Tongue (tissue), 1 donor: ENCODE measurements at regions not wholly inside any gene's neighbourhood (a gene's known extent, or its start where the extent isn't known, plus 50 kb on each side); places are given as distances from the start of the nearest gene placed in this dataset.
A peak's percentile ranks its signal among the peaks of the same experiment; 100 is the strongest.

Experiments
- DNase-seq: peaks from one replicate; pipeline ENCODE4 v3.0.0-alpha.2; 2015

- DNase-seq = no peak
Observed at GRCh38 chr3:23644099-23644498, 161.7 kb upstream of the UBE2E1 start.

DNA sequence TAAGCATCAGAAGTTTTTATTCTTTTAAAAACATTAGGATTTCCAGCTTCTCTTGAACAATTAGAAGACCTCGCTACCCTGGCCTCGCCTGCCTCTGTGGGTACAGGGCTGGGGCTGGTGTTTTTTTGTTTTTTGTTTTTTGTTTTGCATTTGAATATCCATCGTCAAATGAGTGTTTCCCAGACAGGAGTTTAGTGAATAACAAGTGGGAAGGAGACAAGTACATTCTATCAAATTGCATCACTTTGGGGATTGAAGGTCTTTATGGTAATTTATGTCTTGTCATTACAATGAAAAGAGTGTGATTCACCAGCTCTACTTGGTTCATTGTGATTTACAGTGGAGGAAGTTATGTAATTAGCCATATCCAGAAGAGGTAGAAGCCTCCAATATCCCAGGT lies 161.1 kb upstream of the UBE2E1 start:
- DNase-seq = no peak

DNA sequence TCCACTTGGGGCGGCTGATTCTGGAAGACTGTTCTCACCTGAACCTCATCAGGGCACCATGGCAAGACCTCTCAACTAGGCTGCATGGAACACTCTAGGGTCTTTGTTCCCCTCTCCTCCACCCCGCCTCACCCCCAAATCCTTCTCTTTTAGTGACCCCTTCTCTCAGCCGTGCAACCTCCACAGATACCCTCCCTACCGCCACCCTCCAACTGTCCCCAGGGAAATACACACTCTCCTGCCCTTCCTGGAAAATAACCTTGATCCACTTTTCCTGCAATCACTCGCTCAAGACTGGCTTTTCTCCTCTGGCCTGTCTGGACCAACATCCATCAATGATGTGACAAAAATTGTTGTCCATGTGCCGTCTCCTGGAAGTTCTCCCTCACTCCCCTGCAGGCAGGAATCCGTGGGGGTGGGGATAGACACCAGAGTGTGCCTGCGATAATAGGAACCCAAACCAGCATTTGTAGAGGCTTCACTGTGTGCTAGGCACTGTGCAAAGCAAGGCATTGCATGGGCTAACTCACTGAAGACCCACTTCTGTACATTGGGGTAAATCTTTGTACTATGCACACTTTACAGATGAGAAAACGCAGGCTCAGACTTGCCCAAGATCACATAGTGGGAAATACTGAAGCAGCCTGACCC lies 160.1 kb upstream of the UBE2E1 start:
- DNase-seq = no peak

DNA sequence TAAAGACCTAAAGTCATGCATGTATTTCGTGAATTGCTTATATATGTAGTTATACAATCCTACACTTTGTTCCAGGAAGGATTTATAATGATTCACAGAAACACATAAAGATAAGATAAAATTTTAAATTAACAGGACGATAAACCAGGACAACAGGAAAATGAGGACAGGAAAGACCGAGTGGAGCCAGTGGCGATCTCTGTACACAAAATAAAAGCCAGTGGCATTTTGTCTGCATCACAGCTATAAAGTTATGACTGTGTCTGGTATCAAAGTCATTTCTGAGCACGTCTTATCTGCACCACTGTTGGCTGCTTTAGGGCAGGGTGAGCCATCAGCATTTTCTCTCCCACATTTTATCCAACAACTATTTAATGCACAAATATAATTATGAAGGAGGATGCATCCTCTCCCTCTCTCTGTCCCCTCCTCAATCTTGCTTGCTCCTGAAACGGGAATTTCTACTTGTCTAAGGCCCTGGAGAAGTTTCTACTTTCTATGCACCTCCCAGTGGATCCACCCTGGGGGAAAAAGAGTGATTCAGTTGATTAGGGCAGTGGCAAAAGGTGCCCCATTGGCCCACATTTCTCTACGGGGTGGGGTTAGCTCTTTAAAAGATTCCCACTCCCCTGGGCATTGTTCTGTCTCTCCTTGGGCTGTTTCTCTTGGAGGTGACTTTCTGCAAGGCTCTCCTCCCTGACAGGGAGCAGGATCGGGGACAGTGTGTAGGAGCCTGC lies 159.4 kb upstream of the UBE2E1 start:
- no peak for DNase-seq

DNA sequence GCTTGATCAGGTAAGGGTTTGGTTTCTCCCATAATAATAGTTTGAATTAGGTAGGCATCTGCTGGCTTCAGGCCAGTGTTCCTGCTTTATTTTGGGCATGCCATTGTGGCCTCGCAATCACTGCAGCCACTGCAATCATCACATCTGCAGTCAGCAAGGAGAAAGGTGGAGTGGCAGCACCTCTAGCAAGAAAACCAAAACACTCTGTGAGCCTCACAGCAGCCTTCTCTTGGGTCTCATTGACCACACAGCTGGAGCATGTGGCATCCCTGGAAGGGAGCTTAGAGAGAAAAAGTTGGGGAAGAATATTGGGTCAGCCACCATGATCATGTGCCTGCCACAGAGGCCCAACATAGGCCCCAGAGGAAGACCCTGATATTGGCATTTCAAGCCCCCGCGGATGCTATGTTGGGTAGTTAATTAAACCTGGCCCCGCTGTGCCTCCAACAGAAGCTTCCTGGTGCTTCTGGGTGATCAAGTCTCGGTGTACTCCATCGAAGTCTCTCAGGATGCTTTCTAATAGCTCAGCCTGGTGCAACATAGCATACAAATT lies 158.0 kb upstream of the UBE2E1 start:
- no peak for DNase-seq

DNA sequence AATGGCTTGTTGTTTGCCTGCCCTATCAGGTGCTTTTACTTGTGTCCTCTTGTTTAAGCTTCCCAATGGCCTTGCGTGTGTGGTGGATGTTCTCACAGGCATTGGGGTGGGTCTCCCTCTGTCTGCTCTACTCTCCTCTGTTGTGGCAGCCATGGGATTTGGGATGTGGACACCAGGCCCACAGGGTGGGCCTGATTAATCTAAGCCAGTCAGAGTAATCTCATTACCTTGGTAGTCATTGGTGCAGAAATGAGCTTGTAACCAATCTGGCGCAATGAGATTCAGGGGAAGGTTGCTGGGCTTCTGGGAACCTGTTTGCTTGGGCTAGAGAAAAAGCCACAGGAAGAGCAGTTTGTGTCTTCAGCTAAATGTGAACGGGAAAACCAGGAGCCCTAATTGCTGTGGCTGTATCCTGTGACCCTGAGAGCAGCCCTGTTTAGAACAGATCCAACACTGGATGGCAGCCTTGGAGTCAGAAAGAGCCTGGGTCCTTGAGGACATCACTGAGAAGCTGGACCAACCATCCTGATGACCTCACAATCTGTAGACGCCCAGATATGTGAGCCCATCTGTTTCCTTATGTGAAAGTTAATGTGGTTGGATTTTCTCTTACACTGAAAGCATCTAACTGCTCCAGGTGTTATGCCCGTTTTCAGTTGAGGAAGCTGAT lies 157.3 kb upstream of the UBE2E1 start:
- no peak for DNase-seq

DNA sequence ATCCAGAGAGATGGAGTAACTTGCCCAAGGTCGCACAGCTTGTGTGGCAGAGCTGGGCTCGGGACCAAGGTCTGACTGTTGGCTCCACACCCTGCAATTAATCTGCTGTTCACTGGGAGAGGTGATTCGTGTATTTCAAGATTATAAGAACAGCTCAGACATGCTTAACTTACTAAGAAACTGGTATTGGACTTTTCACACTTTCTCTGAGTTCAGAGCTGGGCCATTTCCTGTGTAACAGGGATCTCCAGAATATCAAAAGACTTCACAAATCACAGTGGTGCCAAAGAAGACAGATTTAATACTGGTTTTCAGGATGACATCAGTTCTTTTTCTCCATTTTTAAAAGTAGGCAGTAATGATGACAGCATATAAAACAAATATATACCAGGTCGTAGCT lies 156.8 kb upstream of the UBE2E1 start:
- DNase-seq = no peak

- DNase-seq = no peak
Observed at GRCh38 chr3:23649448-23649847, 156.3 kb upstream of the UBE2E1 start.

DNA sequence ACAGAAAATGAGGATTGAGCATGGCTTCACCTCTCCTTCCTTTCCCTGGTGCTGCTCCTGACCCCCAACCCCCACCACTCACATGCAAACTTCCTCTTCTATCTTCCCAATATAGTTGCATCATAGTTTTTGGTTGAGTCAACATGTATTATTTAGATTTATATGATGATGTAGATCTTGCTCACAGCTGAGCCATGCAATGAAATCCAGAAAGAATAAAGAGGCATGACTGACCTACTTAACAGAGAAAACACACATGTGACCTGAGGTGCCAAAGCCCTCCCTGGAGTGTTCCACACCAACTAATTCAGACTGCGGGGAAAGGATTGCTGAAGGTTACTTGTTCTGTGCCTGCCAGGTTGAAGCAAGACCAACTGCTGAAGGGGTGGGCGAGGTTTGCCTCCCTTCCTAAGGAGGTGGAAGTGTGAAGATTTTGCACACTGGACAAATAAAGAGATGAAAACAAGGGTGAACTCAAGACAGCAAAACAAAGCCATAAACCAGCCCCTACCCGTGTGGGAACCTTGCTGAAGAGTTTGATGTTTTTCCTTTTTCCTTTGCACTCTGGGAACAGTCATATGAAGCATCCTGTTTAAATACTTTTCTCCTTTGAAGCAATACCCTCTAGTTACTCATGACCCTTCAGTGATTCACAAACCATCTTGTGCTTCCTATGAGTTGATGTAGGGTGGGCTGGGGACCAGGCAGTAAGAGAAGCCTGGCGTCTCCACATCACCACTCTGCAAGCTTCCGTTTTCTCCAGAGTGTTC lies 155.2 kb upstream of the UBE2E1 start:
- no peak for DNase-seq

GRCh38 chr3:23653647-23654525 lies 151.9 kb upstream of the UBE2E1 start:
- no peak for DNase-seq

GRCh38 chr3:23654571-23654970 lies 151.2 kb upstream of the UBE2E1 start:
- DNase-seq = no peak

DNA sequence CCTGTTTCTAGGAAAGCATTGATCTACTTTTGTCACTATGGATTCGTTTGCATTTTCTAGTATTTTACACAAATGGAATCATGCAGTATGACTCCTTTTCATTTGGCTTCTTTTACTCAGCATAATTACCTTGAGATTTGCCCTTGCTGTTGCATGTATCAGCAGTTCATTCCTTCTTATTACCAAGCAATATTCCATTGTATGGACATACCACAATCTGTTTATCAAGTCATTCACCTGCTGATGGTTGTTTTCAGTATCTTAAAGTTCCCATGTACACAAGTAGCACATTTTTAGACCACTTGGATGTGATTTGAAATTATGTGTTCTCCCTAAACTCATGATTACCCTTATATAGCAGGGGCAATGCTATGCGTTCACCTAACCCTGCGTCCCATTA lies 150.0 kb upstream of the UBE2E1 start:
- no peak for DNase-seq

- no peak for DNase-seq
Observed at GRCh38 chr3:23656199-23656598, 149.6 kb upstream of the UBE2E1 start.

DNA sequence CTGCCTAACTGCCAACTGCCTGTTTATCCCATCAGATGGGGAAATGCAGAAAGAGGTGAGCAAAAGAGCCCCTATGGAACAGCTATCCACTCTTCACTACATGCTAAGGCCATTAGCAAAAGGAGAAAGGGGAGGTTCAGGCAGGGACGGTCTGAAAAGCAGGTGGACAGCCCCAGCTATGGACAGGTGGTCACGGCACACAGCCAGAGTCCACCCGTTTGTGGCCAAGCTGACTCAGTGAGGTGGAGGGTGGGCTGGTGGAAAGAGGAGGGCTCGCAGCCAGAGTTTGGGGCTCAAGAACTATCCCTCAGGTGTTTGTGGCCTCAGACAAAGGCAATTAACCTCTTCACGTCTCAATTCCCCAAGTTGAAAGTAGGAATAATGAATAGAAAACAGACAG lies 148.9 kb upstream of the UBE2E1 start:
- no peak for DNase-seq

DNA sequence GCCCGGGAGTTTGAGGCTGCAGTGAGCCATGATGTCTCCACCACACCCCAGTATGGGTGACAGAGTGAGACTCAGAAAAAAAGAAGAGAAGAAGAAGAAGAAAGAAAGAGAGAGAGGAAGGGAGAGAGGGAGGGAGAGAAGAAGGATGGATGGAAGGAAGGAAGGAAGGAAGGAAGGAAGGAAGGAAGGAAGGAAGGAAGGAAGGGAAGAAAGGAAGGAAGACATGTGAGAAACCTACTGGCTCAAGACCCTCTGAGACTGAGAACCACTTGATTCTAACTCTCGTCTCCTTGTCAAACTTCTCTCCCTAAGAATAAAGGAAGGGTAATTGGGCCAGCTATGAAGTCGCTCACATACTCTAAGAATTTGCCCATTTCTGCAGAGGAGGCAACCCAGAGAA lies 148.1 kb upstream of the UBE2E1 start:
- no peak for DNase-seq

DNA sequence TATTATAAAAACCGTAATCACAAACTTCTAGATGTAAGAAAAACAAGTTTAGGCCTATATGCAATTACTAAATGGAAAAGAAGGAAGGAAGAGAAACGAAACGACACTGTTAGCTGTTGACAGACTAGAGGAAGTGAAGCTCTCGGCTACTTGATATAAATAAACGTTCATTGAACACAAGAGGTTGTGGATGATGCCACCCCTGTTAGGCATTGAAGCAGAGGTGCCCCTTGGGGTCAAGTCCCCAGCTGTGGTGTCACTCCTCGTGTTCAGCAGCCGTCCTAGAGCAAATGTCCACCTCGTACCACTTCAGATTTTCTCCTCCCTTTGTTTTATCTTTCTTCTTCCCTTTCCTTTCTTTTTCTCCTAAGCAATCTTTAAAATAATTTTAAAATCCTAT lies 146.5 kb upstream of the UBE2E1 start:
- no peak for DNase-seq

DNA sequence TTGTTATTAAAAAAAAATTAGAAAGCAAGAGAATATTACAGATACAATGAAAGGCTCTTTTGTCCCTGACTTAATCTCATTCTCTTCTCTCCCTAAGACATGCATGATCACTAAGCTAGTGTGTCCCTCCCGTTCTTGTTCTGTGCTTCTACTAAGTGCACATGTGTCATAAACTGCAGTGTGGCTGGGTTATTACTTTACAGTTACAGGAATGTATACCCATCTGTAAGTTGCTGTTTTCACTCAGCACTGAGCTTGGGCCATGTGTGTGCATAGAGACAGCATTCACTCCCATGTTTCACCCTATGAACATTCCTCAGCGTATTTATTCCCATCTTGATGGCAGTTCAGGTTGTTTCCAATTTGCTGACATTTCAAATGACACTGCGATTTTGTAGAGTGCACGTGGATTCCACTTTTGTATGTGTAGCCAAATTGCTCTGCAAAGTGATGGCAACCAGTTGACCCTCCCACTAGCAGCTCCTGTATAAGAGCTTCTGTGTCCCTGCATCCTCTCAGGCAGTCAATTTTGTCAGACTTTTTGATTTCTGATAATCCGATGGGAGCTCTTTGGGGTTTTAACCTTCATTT lies 145.8 kb upstream of the UBE2E1 start:
- no peak for DNase-seq

GRCh38 chr3:23662079-23662617 lies 143.6 kb upstream of the UBE2E1 start:
- DNase-seq = no peak

GRCh38 chr3:23663246-23663645 lies 142.5 kb upstream of the UBE2E1 start:
- peak; percentile 64 for DNase-seq

DNA sequence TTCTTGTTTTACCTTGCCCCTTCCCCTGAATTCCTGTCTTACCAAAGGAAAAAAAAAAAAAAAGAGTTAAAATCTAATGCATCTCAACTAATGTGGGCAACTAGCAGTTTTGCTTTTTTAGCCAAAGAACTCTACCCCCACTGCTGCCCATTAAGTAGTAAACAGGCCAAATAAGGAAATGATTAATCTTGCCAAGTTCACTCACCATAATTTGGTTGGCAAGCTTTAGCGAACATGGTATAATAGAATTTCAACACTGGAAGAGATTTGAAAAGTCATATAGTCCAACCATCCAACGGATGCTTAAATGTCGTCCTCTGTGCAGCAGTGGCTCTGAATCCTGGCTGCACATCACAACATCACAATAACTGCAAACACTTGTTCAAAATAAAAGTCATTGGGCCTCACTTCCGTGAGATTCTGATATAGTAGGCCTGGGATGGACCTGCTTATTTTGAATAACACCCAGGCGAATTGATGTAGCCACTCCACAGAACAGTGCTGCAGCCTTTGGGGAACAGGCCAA lies 142.0 kb upstream of the UBE2E1 start:
- DNase-seq = no peak

GRCh38 chr3:23664459-23664858 lies 141.3 kb upstream of the UBE2E1 start:
- DNase-seq = no peak
